PC-9 (cell line): ENCODE measurements at regions not wholly inside any gene's neighbourhood (a gene's known extent, or its start where the extent isn't known, plus 50 kb on each side); places are given as distances from the start of the nearest gene placed in this dataset.
A peak's percentile ranks its signal among the peaks of the same experiment; 100 is the strongest.

Experiments
- BruUV-seq: library from RNA; stranded (reverse); fragments of 400-500 nt; replicated peaks from 2 replicates; lab custom pipeline; 2021; lab: Mats Ljungman, UMichigan
- CTCF ChIA-PET: fragments of 300-600 bp; sonication (Branson Sonifier 250); formaldehyde crosslinking; loops from one replicate; lab custom pipeline; 2022; ENCODE audit warnings: antibody characterized with exemption; lab: Charles Lee
- POLR2A ChIA-PET: fragments of 300-600 bp; sonication (Branson Sonifier 250); formaldehyde crosslinking; loops from one replicate; lab custom pipeline; 2022; ENCODE audit warnings: antibody characterized with exemption; ENCODE audit not compliant: unreplicated experiment; lab: Charles Lee
- DNase-seq, 2 experiments: peaks; one replicate each; pipeline versions ENCODE4 v3.0.0 to v3.0.0-alpha.2; 2015 to 2022; ENCODE audit warnings: mixed read lengths in 1 of 2
- H2AFZ ChIP-seq: fragments of 200-600 bp; sonication (generic); 2 replicates; pipeline ENCODE4 v1.8.1; 2017; ENCODE audit warnings: antibody characterized with exemption
- H3F3A ChIP-seq: fragments of 200-600 bp; sonication (generic); 2 replicates; pipeline ENCODE4 v1.8.1; 2017; ENCODE audit warnings: antibody characterized with exemption, mild to moderate bottlenecking, low read depth; ENCODE audit not compliant: insufficient read depth
- H3K27ac ChIP-seq: fragments of 200-600 bp; sonication (generic); 2 replicates; pipeline ENCODE4 v1.6.1; 2016; ENCODE audit warnings: mixed run types
- H3K27me3 ChIP-seq: fragments of 200-600 bp; sonication (generic); 2 replicates; pipeline ENCODE4 v1.6.1; 2016; ENCODE audit warnings: low read depth, mixed run types; ENCODE audit not compliant: insufficient read depth
- H3K36me3 ChIP-seq: fragments of 200-600 bp; sonication (generic); 2 replicates; pipeline ENCODE4 v1.6.1; 2016; ENCODE audit warnings: low read depth, mixed run types
- H3K4me1 ChIP-seq: fragments of 200-600 bp; sonication (generic); replicated peaks from 2 replicates; pipeline ENCODE4 v1.6.1; 2016; ENCODE audit warnings: mixed run types; ENCODE audit not compliant: insufficient read depth
- H3K4me2 ChIP-seq: fragments of 200-600 bp; sonication (generic); 2 replicates; pipeline ENCODE4 v1.6.1; 2017; ENCODE audit warnings: mixed run types
- H3K4me3 ChIP-seq: fragments of 200-600 bp; sonication (generic); 2 replicates; pipeline ENCODE4 v1.6.1; 2016; ENCODE audit warnings: mixed run types
- H3K79me2 ChIP-seq: fragments of 200-600 bp; sonication (generic); 2 replicates; pipeline ENCODE4 v1.6.1; 2017; ENCODE audit warnings: low read depth, mixed run types
- H3K9me2 ChIP-seq: fragments of 200-600 bp; sonication (generic); 2 replicates; pipeline ENCODE4 v1.8.1; 2017; ENCODE audit warnings: mild to moderate bottlenecking; ENCODE audit not compliant: insufficient read depth
- H3K9me3 ChIP-seq: fragments of 200-600 bp; sonication (generic); 2 replicates; pipeline ENCODE4 v1.8.1; 2016; ENCODE audit warnings: low read depth; ENCODE audit not compliant: insufficient read depth
- H4K20me1 ChIP-seq: fragments of 200-600 bp; sonication (generic); 2 replicates; pipeline ENCODE4 v1.8.1; 2017; ENCODE audit not compliant: insufficient read depth
- EZH2 ChIP-seq: fragments of 200-600 bp; sonication (generic); IDR thresholded peaks from 2 replicates; pipeline ENCODE4 v1.8.0; 2017; ENCODE audit warnings: antibody characterized with exemption, low read depth
- intact Hi-C: fragments of 100-400 bp; cut with micrococcal nuclease; formaldehyde crosslinking; loops from one replicate; pipeline ENCODE4 v1.10.0; 2022; ENCODE audit not compliant: unreplicated experiment
- TF ChIP-seq, protein P1 (sequence below): fragments of 200-600 bp; sonication (generic); conservative IDR thresholded peaks from 2 replicates; pipeline ENCODE4 v1.6.1; 2017; ENCODE audit warnings: mixed run types, antibody characterized with exemption, mild to moderate bottlenecking, moderate library complexity

DNA sequence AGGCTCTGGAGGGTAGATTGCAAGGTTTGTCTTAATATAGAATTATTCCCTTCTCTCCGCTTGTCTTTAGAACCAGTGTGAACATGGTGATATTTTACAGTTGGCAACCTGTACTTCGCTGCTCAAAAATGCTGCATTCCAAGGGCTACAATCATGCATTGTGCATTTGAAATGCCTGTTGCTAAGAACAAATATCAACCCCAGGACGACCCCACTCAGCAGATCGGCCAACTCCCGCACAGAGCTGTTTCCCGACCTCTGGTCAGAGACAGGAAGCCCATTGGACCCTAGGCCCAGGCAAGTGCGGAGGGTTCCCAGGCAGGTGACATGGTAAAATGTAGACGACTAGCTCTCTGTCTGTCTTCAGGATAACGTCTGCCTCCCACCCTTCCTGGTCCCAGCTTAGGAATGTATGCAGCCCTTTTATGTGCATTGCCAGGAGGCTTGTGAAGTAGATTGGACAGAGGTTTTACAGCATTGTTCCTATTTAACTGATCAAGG, 263.5 kb downstream of the FOXO1 start:
- H3K4me2 ChIP-seq: peak overlapping the region; percentile 73
- H3F3A ChIP-seq: peaks cover 16% of the 10 kb centered on the region; the same call in 1 of the 2 replicates
- no peaks in the 10 kb centered on the region for H3K9me3 ChIP-seq
- no TSS peak for BruUV-seq
- peak overlapping the region; percentile 21; the same call in 1 of the 2 replicates for H3K4me3 ChIP-seq
- intact Hi-C loops: loop anchor here (1.0 to 5.0 kb wide), 4 partner anchors 40 to 262 kb away; no protein-coding TSS in a partner anchor
- ChIA-PET POLR2A (interaction anchor here (0.6 kb wide), 2 partner anchors 40 to 261 kb away, joined by 3 to 11 read pairs; no protein-coding TSS in a partner anchor), CTCF (no interaction called here)
- no peaks in the 10 kb centered on the region for H3K36me3 ChIP-seq
- no peaks in the 10 kb centered on the region for H3K27me3 ChIP-seq
- no peaks in the 10 kb centered on the region for H3K9me2 ChIP-seq
- H3K79me2 ChIP-seq: no peaks in the 10 kb centered on the region
- TF ChIP-seq, protein P1, sequence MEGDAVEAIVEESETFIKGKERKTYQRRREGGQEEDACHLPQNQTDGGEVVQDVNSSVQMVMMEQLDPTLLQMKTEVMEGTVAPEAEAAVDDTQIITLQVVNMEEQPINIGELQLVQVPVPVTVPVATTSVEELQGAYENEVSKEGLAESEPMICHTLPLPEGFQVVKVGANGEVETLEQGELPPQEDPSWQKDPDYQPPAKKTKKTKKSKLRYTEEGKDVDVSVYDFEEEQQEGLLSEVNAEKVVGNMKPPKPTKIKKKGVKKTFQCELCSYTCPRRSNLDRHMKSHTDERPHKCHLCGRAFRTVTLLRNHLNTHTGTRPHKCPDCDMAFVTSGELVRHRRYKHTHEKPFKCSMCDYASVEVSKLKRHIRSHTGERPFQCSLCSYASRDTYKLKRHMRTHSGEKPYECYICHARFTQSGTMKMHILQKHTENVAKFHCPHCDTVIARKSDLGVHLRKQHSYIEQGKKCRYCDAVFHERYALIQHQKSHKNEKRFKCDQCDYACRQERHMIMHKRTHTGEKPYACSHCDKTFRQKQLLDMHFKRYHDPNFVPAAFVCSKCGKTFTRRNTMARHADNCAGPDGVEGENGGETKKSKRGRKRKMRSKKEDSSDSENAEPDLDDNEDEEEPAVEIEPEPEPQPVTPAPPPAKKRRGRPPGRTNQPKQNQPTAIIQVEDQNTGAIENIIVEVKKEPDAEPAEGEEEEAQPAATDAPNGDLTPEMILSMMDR: no peak
- no peak for TF ChIP-seq EZH2
- peaks cover 64% of the 10 kb centered on the region for H3K4me1 ChIP-seq
- H4K20me1 ChIP-seq: no peaks in the 10 kb centered on the region
- peak; percentile 38 to 71 for DNase-seq
- peak overlapping the region; percentile 46; the same call in 1 of the 2 replicates for H2AFZ ChIP-seq
- peak overlapping the region; percentile 71 for H3K27ac ChIP-seq

DNA sequence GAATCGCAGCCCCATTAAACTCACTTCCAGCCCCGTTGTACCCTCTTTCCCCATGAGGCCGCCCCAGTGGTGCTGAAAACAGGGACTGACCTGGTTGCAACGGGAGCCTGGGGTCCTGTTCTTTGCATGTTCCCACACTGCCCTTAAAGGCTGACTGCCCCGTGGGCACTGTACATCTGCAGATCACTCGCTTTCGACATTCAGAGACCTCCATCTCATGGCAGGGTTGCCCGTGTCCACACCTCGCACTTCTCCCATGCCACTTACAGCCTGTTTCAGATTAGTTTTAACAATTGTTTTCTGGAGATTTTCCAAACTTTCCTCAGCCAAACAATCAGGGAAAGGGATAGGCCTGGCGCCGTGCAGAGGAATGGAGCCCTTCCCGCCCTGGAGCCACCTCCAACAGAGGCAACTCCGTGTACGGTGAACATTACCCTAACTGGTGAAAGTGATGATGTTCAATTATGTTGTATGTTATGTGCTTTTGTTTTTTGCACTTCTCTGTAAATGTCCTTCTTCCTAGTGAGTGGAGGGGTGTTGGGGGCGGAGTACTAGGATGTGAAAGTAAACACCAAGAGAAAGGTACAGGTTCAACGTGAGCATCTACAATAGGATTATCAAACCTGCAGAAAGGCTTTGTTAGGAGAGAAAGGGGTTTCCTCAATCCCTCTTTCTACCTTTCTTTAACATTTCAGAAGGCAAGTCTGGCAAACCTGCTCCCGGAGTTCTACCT, 262.8 kb downstream of the FOXO1 start:
- H3K9me3 ChIP-seq: no peaks in the 10 kb centered on the region
- H4K20me1 ChIP-seq: no peaks in the 10 kb centered on the region
- POLR2A ChIA-PET: interaction anchor here (0.6 kb wide), 2 partner anchors 39 to 260 kb away, joined by 3 to 11 read pairs; no protein-coding TSS in a partner anchor
- no peaks in the 10 kb centered on the region for H3K79me2 ChIP-seq
- no TSS peak for BruUV-seq
- no peaks in the 10 kb centered on the region for H3K27me3 ChIP-seq
- peak overlapping the region; percentile 73; the same call in 1 of the 2 replicates for H3K4me2 ChIP-seq
- peaks cover 58% of the 10 kb centered on the region for H3K4me1 ChIP-seq
- DNase-seq: no peak
- no peak overlapping the region for H3K4me3 ChIP-seq
- intact Hi-C loops: loop anchor here (2.0 to 5.0 kb wide), 3 partner anchors 39 to 261 kb away; no protein-coding TSS in a partner anchor
- CTCF ChIA-PET: no interaction called here
- no peak for TF ChIP-seq EZH2
- TF ChIP-seq, protein P1: no peak
- no peak overlapping the region for H2AFZ ChIP-seq
- H3K36me3 ChIP-seq: no peaks in the 10 kb centered on the region
- no peaks in the 10 kb centered on the region for H3K9me2 ChIP-seq
- H3F3A ChIP-seq: peaks cover 16% of the 10 kb centered on the region; the same call in 1 of the 2 replicates
- H3K27ac ChIP-seq: no peak overlapping the region

DNA sequence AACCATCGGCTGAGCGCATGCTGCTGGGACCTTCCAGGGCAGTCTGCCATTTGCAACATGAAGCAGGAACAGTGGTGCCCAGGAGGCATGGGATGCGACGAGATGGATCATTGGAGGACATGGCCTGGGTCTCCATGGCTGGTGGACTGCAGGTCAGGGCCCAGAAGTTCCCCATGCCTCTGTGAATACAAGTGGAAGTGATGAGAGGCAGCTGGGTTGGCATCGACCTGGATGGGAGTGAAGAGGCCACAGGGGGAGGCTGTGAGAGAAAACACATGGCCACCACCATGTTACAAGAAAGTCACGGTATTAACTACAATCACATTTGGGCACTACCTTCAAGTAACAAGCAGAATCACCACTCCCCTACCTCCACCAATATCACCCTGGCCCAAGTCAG, 262.0 kb downstream of the FOXO1 start:
- no peak overlapping the region for H3K4me2 ChIP-seq
- H3K36me3 ChIP-seq: no peaks in the 10 kb centered on the region
- POLR2A ChIA-PET: no interaction called here
- H3K27ac ChIP-seq: no peak overlapping the region
- intact Hi-C loops: loop anchor here (5.0 kb wide), 1 partner anchor 132 kb away; no protein-coding TSS in a partner anchor
- H3K4me3 ChIP-seq: no peak overlapping the region
- peaks cover 54% of the 10 kb centered on the region for H3K4me1 ChIP-seq
- H3K9me2 ChIP-seq: no peaks in the 10 kb centered on the region
- no peaks in the 10 kb centered on the region for H3K27me3 ChIP-seq
- no peak for TF ChIP-seq EZH2
- TF ChIP-seq, protein P1: no peak
- H3K9me3 ChIP-seq: no peaks in the 10 kb centered on the region
- no peaks in the 10 kb centered on the region for H3K79me2 ChIP-seq
- H4K20me1 ChIP-seq: no peaks in the 10 kb centered on the region
- no peak for DNase-seq
- CTCF ChIA-PET: no interaction called here
- H3F3A ChIP-seq: peaks cover 16% of the 10 kb centered on the region; the same call in 1 of the 2 replicates
- no TSS peak for BruUV-seq
- H2AFZ ChIP-seq: no peak overlapping the region
